B cell (primary cell): ENCODE measurements at regions not wholly inside any gene's neighbourhood (a gene's known extent, or its start where the extent isn't known, plus 50 kb on each side); places are given as distances from the start of the nearest gene placed in this dataset.

Experiments
- ATAC-seq: fragments of 200-7000 bp; cut with Tn5 transposase; one replicate; pipeline ENCODE4 v1.10.0; 2021; ENCODE audit warnings: low read depth, mild to moderate bottlenecking, moderate number of reproducible peaks, moderate library complexity
- CTCF ChIA-PET: fragments of 350-600 bp; sonication (Branson Sonifier 250); formaldehyde crosslinking; loops from one replicate; lab custom pipeline; 2021; ENCODE audit warnings: antibody characterized with exemption, inconsistent platforms; lab: Charles Lee
- POLR2A ChIA-PET: fragments of 350-600 bp; sonication (Branson Sonifier 250); formaldehyde crosslinking; loops from one replicate; lab custom pipeline; 2021; ENCODE audit warnings: antibody characterized with exemption; lab: Charles Lee
- DNase-seq: peaks from one replicate; pipeline ENCODE4 v3.0.0; 2013
- H2AFZ ChIP-seq: 2 replicates; pipeline ENCODE4 v1.6.1; 2012; ENCODE audit warnings: mild to moderate bottlenecking, low read depth, low read length; ENCODE audit not compliant: insufficient read depth, poor library complexity, severe bottlenecking
- H3K27ac ChIP-seq, 2 donors: 1 replicate in 1 of 2; 2 replicates in 1 of 2; pipeline ENCODE4 v1.5.1; 2012 to 2013; ENCODE audit warnings: low read length in 2 of 2, mild to moderate bottlenecking in 2 of 2, moderate library complexity in 1 of 2
- H3K27me3 ChIP-seq, 4 experiments: fragments of 200-600 bp in 1 of 4; sonication (generic) in 1 of 4; replicated peaks in 1 of 4; 1 replicate in 2 of 4; 2 replicates in 2 of 4; pipeline versions ENCODE4 v1.6.1 to v1.7.0; 2013 to 2016; ENCODE audit warnings: low read length in 3 of 4, mild to moderate bottlenecking in 2 of 4, mixed read lengths in 1 of 4, moderate library complexity in 1 of 4; ENCODE audit not compliant: insufficient read depth in 4 of 4, control insufficient read depth in 3 of 4; ENCODE audit errors: control extremely low read depth in 1 of 4
- H3K36me3 ChIP-seq, 2 experiments: replicated peaks in 1 of 2; 1 replicate in 1 of 2; 2 replicates in 1 of 2; pipeline versions ENCODE4 v1.6.1 to v1.7.1; 2013; ENCODE audit warnings: low read length in 1 of 2; ENCODE audit not compliant: insufficient read depth in 2 of 2, control insufficient read depth in 1 of 2; ENCODE audit errors: control extremely low read depth in 1 of 2, extremely low read depth in 1 of 2
- H3K4me1 ChIP-seq, 2 donors: fragments of 200-600 bp in 1 of 2; sonication (generic) in 1 of 2; 1 replicate in 1 of 2; 2 replicates in 1 of 2; pipeline versions ENCODE4 v1.5.1 to v1.6.1; 2013 to 2017; ENCODE audit warnings: low read length in 2 of 2; ENCODE audit not compliant: control insufficient read depth in 2 of 2, insufficient read depth in 2 of 2
- H3K4me2 ChIP-seq: replicated peaks from 2 replicates; pipeline ENCODE3; 2012; ENCODE audit warnings: mild to moderate bottlenecking, low read depth, low read length; ENCODE audit not compliant: poor library complexity, severe bottlenecking
- H3K4me3 ChIP-seq, 5 experiments: fragments of 200-600 bp in 1 of 5; sonication (generic) in 1 of 5; 1 replicate in 3 of 5; 2 replicates in 2 of 5; pipeline versions ENCODE4 v1.5.1 to v1.7.0; 2011 to 2016; ENCODE audit warnings: low read length in 4 of 5, mild to moderate bottlenecking in 4 of 5, low read depth in 2 of 5, control low read depth in 1 of 5, moderate library complexity in 1 of 5; ENCODE audit not compliant: insufficient read depth in 1 of 5; ENCODE audit errors: control extremely low read depth in 1 of 5, extremely low read depth in 1 of 5
- H3K79me2 ChIP-seq: fragments of 200-600 bp; sonication (generic); one replicate; pipeline ENCODE4 v1.6.0; 2016; ENCODE audit warnings: low read length; ENCODE audit not compliant: control insufficient read depth, insufficient read depth
- H3K9ac ChIP-seq: fragments of 200-600 bp; sonication (generic); 2 replicates; pipeline ENCODE4 v1.6.1; 2017; ENCODE audit warnings: mild to moderate bottlenecking, low read length, moderate library complexity
- H3K9me3 ChIP-seq, 3 donors: one replicate each; pipeline versions ENCODE4 v1.6.1 to v1.7.1; 2013; ENCODE audit warnings: low read length in 2 of 3; ENCODE audit not compliant: control insufficient read depth in 2 of 3, insufficient read depth in 1 of 3; ENCODE audit errors: control extremely low read depth in 1 of 3
- H4K20me1 ChIP-seq: 2 replicates; pipeline ENCODE4 v1.6.0; 2012; ENCODE audit warnings: mild to moderate bottlenecking, low read length; ENCODE audit not compliant: insufficient read depth, control insufficient read depth, poor library complexity, severe bottlenecking
- H3K27ac Mint-ChIP-seq: one replicate; pipeline ENCODE4 v1.8.0; 2021; ENCODE audit warnings: mixed read lengths
- H3K27me3 Mint-ChIP-seq: one replicate; pipeline ENCODE4 v1.8.0; 2021; ENCODE audit warnings: mixed read lengths
- H3K4me1 Mint-ChIP-seq: one replicate; pipeline ENCODE4 v1.8.0; 2021; ENCODE audit warnings: mixed read lengths
- H3K4me3 Mint-ChIP-seq: one replicate; pipeline ENCODE4 v1.8.0; 2021; ENCODE audit warnings: mixed read lengths
- H3K9me3 Mint-ChIP-seq: one replicate; pipeline ENCODE4 v1.8.0; 2022; ENCODE audit warnings: mixed read lengths; ENCODE audit not compliant: insufficient read depth
- EZH2 ChIP-seq: IDR thresholded peaks from 2 replicates; pipeline ENCODE4 v1.6.1; 2012; ENCODE audit warnings: borderline replicate concordance, low read depth, mild to moderate bottlenecking, moderate library complexity, low read length; ENCODE audit not compliant: insufficient read depth, poor library complexity, severe bottlenecking
- WGBS: methylation state at CpG from one replicate; pipeline ENCODE4 v1.1.5; 2013; ENCODE audit warnings: missing lambda C conversion rate; ENCODE audit not compliant: insufficient coverage; 5-methylcytosine and 5-hydroxymethylcytosine counted together
- intact Hi-C: fragments of 100-400 bp; cut with micrococcal nuclease; formaldehyde crosslinking; loops from one replicate; pipeline ENCODE4 v1.10.0; 2022
- TF ChIP-seq, protein P1 (sequence below): fragments of 200-600 bp; IDR thresholded peaks from one replicate; pipeline ENCODE4 v1.8.0; 2022; ENCODE audit warnings: antibody characterized with exemption, mild to moderate bottlenecking

- CTCF ChIA-PET: no interaction called here
- POLR2A ChIA-PET: no interaction called here
- DNase-seq (no peak), ATAC-seq (no peak)
- no peak overlapping the region for H2AFZ ChIP-seq
- TF ChIP-seq, protein P1, sequence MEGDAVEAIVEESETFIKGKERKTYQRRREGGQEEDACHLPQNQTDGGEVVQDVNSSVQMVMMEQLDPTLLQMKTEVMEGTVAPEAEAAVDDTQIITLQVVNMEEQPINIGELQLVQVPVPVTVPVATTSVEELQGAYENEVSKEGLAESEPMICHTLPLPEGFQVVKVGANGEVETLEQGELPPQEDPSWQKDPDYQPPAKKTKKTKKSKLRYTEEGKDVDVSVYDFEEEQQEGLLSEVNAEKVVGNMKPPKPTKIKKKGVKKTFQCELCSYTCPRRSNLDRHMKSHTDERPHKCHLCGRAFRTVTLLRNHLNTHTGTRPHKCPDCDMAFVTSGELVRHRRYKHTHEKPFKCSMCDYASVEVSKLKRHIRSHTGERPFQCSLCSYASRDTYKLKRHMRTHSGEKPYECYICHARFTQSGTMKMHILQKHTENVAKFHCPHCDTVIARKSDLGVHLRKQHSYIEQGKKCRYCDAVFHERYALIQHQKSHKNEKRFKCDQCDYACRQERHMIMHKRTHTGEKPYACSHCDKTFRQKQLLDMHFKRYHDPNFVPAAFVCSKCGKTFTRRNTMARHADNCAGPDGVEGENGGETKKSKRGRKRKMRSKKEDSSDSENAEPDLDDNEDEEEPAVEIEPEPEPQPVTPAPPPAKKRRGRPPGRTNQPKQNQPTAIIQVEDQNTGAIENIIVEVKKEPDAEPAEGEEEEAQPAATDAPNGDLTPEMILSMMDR: no peak
- no peak for TF ChIP-seq EZH2
- no peak overlapping the region for H3K9ac ChIP-seq
- H3K79me2 ChIP-seq: no peaks in the 10 kb centered on the region
- no peak overlapping the region for H3K4me3 ChIP-seq
- intact Hi-C loops: no loop called here
- Mint-ChIP-seq H3K27me3 (peaks cover 3% of the 10 kb centered on the region), H3K9me3 (peaks cover 4% of the 10 kb centered on the region), H3K4me3 (no peak overlapping the region), H3K27ac (no peak overlapping the region), H3K4me1 (no peaks in the 10 kb centered on the region)
- no CpG with 5 or more reads among the region's 1 CpG for WGBS
- no peaks in the 10 kb centered on the region for H3K4me1 ChIP-seq
- no peaks in the 10 kb centered on the region for H3K36me3 ChIP-seq
- no peaks in the 10 kb centered on the region for H3K9me3 ChIP-seq
- no peak overlapping the region for H3K27ac ChIP-seq
- H3K27me3 ChIP-seq: no peaks in the 10 kb centered on the region
- H3K4me2 ChIP-seq: no peak overlapping the region
- no peaks in the 10 kb centered on the region for H4K20me1 ChIP-seq
Observed at GRCh38 chr14:25396128-25396527, 346.2 kb upstream of the STXBP6 start.

DNA sequence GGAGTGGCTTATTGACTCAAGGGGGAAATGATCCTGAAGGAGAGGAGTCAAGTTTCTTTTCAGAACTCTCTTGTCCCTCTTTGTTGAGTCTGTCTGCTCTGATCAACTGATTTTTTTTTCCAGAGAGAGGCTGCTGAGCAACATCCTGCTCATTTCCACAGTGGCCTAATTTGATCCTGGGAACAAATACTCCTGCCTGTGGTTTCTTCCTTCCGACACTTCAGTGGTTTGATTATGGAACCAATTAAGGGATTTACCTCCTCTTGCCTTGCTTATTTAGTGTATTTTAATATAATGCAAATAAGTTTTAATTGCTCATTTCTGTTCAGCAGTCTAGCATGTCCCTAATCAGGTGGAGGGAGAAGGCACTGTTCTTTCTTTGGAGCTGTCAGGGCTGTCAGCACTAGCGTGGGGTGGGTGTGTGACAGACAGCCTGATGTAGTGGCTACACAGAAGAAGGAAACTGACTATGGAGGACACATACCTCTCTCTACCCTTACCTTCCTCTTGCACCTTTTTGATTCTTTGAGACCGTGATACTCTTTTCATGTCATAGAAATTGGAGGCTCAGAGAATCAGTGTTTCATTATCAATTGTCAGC, 344.9 kb upstream of the STXBP6 start:
- Mint-ChIP-seq H3K27me3 (peaks cover 3% of the 10 kb centered on the region), H3K27ac (no peak overlapping the region), H3K4me3 (no peak overlapping the region), H3K4me1 (no peaks in the 10 kb centered on the region), H3K9me3 (peaks cover 5% of the 10 kb centered on the region)
- Histone ChIP-seq H3K9ac (no peak overlapping the region), H3K9me3 (no peaks in the 10 kb centered on the region), H3K27ac (no peak overlapping the region), H3K27me3 (no peaks in the 10 kb centered on the region), H3K4me1 (no peaks in the 10 kb centered on the region), H3K79me2 (no peaks in the 10 kb centered on the region), H2AFZ (no peak overlapping the region), H3K36me3 (no peaks in the 10 kb centered on the region), H3K4me3 (no peak overlapping the region), H4K20me1 (no peaks in the 10 kb centered on the region), H3K4me2 (no peak overlapping the region)
- CTCF ChIA-PET: no interaction called here
- no peak for DNase-seq
- ATAC-seq: no peak
- intact Hi-C loops: no loop called here
- TF ChIP-seq EZH2: no peak
- TF ChIP-seq, protein P1: no peak
- POLR2A ChIA-PET: no interaction called here
- no CpG with 5 or more reads among the region's 3 CpGs for WGBS
